ENCODE measurements at regions not wholly inside any gene's neighbourhood (a gene's known extent, or its start where the extent isn't known, plus 50 kb on each side); places are given as distances from the start of the nearest gene placed in this dataset.
A peak's percentile ranks its signal among the peaks of the same experiment; 100 is the strongest.

DNA sequence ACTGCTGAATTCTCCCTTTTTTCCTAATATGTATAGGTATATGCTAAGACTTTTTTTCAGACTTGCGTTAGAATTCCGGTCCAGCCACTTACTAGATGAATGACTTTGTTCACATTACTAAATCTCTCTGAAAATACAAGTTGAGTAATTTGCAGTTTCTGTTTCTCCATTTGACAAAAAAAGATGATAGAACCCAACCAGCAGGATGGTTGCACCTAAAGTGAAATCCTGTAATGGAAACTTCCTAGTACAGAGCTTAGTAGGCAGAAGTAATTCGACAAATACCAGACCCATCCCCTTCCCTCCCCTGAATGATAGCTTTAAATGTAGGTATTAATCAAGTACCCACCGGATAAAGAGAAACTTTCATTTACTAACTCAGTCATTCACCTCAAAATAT lies 113.6 kb upstream of the RAP1B start:
- H3K27ac Mint-ChIP-seq: no peak overlapping the region
- no peaks in the 10 kb centered on the region for H3K36me3 Mint-ChIP-seq (ENCODE audit: low read depth)
- no peak for DNase-seq
- H3K9me3 ChIP-seq (ENCODE audit: control insufficient read depth, low read length, poor library complexity, severe bottlenecking): no peaks in the 10 kb centered on the region
- peak overlapping the region; percentile 49 for H3K4me3 Mint-ChIP-seq
- H3K4me1 Mint-ChIP-seq: peaks cover 13% of the 10 kb centered on the region
- ATAC-seq: no peak
- H3K27me3 Mint-ChIP-seq: no peaks in the 10 kb centered on the region

DNA sequence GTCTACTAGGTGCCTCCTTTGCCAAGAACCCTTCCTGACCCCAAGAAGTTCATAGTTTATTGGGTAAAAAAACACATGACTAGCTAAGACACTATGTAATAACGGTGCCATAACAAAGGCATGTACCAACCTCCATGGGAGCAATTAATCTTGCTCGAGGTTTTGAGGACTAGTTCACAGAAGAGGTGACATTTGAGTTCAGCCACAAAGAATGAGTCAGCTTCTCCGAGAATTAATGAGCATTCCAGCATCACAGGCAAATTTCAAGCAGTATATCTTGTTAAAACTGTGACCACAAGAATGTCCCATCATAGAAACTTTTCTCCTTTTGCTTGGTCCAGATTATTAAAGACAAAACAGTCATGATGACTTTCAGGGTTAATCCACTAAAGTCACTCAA lies 113.0 kb upstream of the RAP1B start:
- H3K9me3 ChIP-seq (ENCODE audit: control insufficient read depth, low read length, poor library complexity, severe bottlenecking): no peaks in the 10 kb centered on the region
- Mint-ChIP-seq H3K27me3 (no peaks in the 10 kb centered on the region), H3K4me3 (peak overlapping the region; percentile 37), H3K4me1 (peaks cover 13% of the 10 kb centered on the region), H3K27ac (no peak overlapping the region), H3K36me3 (ENCODE audit: low read depth) (no peaks in the 10 kb centered on the region)
- peak; percentile 28 for ATAC-seq
- DNase-seq: no peak

DNA sequence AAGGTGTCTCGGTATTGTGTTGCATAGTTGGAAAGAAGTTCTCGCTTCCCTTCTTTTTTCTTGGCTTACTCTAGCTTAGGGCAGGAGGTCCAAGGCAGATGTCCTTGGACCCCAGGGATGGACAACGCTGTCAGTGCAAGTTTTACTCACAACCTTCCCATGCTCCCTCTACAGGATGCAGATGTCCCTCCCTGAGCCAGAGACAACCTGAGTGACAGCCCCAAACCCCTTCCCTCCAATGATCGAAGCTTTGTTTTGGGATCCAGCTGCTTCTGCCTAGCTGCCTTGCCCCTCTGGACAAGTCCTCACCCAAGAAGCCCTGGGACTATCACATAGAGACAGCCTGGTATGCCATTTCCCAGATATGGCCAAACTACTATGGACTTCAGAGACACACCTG lies 112.0 kb upstream of the RAP1B start:
- H3K4me3 Mint-ChIP-seq: no peak overlapping the region
- DNase-seq (no peak), ATAC-seq (no peak)
- H3K9me3 ChIP-seq (ENCODE audit: control insufficient read depth, low read length, poor library complexity, severe bottlenecking): no peaks in the 10 kb centered on the region
- no peak overlapping the region for H3K27ac Mint-ChIP-seq
- peaks cover 9% of the 10 kb centered on the region for H3K4me1 Mint-ChIP-seq
- H3K27me3 Mint-ChIP-seq: no peaks in the 10 kb centered on the region
- H3K36me3 Mint-ChIP-seq (ENCODE audit: low read depth): no peaks in the 10 kb centered on the region

DNA sequence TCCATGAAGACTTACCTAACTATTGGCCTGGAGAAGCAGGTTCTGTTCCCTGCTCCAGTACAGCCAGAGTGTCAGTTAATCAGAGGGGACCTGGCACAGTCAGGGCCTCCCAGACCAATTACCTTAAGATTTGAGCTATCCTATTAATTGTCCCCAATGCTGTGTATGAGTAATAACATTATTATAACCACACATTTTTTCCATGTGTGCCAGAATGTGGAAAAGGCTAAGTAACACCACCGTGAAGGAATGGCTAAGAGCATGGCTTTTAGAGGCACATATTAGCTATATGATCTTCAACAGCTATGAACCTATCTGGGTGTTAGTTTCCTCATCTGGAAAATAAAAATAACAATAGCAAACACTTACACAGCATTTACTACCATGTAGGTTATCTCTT lies 111.1 kb upstream of the RAP1B start:
- no peaks in the 10 kb centered on the region for H3K9me3 ChIP-seq (ENCODE audit: control insufficient read depth, low read length, poor library complexity, severe bottlenecking)
- no peaks in the 10 kb centered on the region for H3K36me3 Mint-ChIP-seq (ENCODE audit: low read depth)
- DNase-seq (no peak), ATAC-seq (no peak)
- no peaks in the 10 kb centered on the region for H3K27me3 Mint-ChIP-seq
- H3K27ac Mint-ChIP-seq: peak overlapping the region; percentile 54
- H3K4me1 Mint-ChIP-seq: peaks cover 9% of the 10 kb centered on the region
- no peak overlapping the region for H3K4me3 Mint-ChIP-seq

DNA sequence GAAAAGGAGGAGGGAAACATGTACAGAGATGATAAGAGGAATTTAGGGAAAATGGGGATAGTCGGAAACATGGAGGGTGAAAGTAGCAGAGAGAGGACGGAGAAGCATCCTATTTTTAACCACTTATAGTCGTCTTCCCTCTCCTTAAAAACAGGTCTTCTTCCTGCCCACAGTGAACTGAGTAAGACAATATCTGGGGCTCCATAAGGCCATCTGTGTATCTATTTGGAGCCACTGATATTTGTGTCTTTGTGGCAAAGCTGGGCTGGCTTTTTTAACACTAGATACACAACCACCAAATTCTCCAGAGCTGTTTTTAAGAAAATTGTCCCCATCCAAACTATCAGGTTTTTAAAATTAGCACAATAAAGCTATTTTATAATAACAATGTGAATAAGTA lies 109.5 kb upstream of the RAP1B start:
- no peaks in the 10 kb centered on the region for H3K9me3 ChIP-seq (ENCODE audit: control insufficient read depth, low read length, poor library complexity, severe bottlenecking)
- Mint-ChIP-seq H3K27me3 (no peaks in the 10 kb centered on the region), H3K27ac (no peak overlapping the region), H3K4me1 (peaks cover 9% of the 10 kb centered on the region), H3K36me3 (ENCODE audit: low read depth) (no peaks in the 10 kb centered on the region), H3K4me3 (no peak overlapping the region)
- ATAC-seq (no peak), DNase-seq (no peak)

DNA sequence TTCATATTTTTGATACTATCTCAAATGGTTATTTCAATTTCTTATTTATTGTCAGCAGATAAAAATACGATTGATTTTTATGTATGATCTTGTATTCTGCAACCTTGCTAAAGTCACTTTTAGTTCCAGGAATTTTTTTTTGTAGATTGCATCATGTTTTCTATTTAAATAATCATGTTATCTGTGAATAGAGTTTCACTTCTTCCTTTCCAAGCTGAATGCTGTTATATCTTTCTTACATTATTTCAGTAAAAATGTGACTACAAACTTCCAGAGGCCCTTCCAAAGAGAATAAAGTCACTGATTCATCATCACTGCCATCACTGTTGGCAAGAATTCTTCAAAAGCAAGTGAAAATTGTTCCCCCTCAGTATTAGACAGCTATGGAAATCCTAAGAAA lies 104.7 kb upstream of the RAP1B start:
- Mint-ChIP-seq H3K4me3 (no peak overlapping the region), H3K27ac (no peak overlapping the region), H3K4me1 (peaks cover 4% of the 10 kb centered on the region), H3K36me3 (ENCODE audit: low read depth) (no peaks in the 10 kb centered on the region), H3K27me3 (peaks cover 5% of the 10 kb centered on the region)
- ATAC-seq: no peak
- DNase-seq: no peak
- H3K9me3 ChIP-seq (ENCODE audit: control insufficient read depth, low read length, poor library complexity, severe bottlenecking): no peaks in the 10 kb centered on the region

DNA sequence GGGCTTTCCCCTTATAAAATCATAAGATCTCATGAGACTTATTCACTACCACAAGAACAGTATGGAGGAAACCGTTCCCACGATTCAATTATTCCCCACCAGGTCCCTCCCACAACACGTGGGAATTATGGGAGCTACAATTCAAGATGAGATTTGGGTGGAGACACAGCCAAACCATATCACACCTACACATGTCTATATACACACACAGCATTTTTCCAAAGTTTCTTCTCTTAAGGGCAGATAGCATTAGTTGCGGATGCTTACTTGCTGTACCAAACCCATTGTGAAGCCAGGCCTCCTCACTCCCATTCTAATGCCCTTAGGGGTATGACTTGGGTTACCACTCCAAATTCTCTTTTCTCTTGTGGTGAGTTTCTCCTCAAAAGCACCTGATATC lies 104.1 kb upstream of the RAP1B start:
- H3K27me3 Mint-ChIP-seq: peaks cover 5% of the 10 kb centered on the region
- DNase-seq (no peak), ATAC-seq (no peak)
- H3K4me1 Mint-ChIP-seq: peaks cover 4% of the 10 kb centered on the region
- H3K36me3 Mint-ChIP-seq (ENCODE audit: low read depth): no peaks in the 10 kb centered on the region
- H3K9me3 ChIP-seq (ENCODE audit: control insufficient read depth, low read length, poor library complexity, severe bottlenecking): no peaks in the 10 kb centered on the region
- H3K27ac Mint-ChIP-seq: no peak overlapping the region
- H3K4me3 Mint-ChIP-seq: no peak overlapping the region

DNA sequence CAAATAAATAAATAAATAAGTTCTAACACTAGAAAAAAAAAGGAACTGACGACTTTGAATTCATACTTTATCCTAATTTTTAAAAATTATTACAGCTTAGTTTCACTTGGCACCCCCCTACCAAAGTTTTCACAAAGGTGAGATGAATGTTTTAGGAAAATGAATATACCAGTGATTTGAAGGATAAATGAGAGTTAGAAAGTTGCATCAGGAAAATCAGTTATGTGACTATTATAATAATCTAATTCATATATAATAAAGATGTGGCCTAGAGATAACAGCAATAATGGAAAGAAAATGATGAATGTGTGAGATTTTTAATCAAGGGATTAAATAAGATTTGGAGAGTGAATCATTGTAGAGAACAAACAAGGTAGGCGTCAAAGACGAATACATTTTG lies 103.0 kb upstream of the RAP1B start:
- ATAC-seq: no peak
- Mint-ChIP-seq H3K36me3 (ENCODE audit: low read depth) (no peaks in the 10 kb centered on the region), H3K27me3 (peaks cover 5% of the 10 kb centered on the region), H3K4me1 (peaks cover 4% of the 10 kb centered on the region), H3K4me3 (no peak overlapping the region), H3K27ac (no peak overlapping the region)
- no peak for DNase-seq
- H3K9me3 ChIP-seq (ENCODE audit: control insufficient read depth, low read length, poor library complexity, severe bottlenecking): no peaks in the 10 kb centered on the region

DNA sequence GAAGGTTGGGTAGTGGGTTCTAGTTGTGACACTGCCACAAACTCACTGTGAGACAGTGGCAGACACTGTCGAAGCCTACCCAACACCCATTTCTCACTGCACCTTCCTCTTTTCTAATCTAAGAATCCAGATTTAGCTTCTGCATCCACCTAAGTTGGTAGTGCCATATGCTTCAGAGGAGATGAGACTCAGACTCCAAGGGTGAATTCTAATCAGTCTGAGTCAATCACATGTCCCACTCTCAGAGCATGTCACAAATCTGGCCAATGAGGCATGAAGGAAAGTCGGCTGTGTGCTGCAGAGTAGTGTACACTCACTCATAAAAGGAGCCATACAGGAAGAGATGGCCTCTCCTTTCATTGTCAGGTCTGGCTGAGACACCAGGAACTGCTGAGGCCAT lies 102.1 kb upstream of the RAP1B start:
- H3K4me1 Mint-ChIP-seq: peaks cover 4% of the 10 kb centered on the region
- no peaks in the 10 kb centered on the region for H3K36me3 Mint-ChIP-seq (ENCODE audit: low read depth)
- ATAC-seq: no peak
- no peak overlapping the region for H3K27ac Mint-ChIP-seq
- H3K4me3 Mint-ChIP-seq: no peak overlapping the region
- H3K27me3 Mint-ChIP-seq: peaks cover 5% of the 10 kb centered on the region
- DNase-seq: no peak
- H3K9me3 ChIP-seq (ENCODE audit: control insufficient read depth, low read length, poor library complexity, severe bottlenecking): no peaks in the 10 kb centered on the region

DNA sequence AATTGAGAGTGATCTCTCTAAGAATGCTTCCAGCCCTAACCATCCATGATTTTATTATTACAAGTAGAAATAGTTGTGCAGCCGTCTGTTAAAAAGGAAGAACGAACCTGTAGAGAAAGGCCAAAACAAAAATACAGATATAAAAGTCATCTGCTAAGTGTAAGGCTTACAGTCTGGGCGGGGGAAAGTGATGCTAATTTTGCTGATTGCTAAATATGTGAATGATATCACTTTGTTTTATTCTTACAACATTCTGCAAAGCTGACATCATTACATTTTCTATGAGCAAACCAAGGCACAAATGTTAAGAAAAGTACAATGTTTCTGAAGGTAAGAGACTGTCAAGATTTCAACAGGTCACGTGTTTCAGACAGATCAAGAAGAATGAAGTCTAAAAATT lies 101.5 kb upstream of the RAP1B start:
- no peak overlapping the region for H3K4me3 Mint-ChIP-seq
- peaks cover 4% of the 10 kb centered on the region for H3K4me1 Mint-ChIP-seq
- ATAC-seq (no peak), DNase-seq (no peak)
- no peaks in the 10 kb centered on the region for H3K36me3 Mint-ChIP-seq (ENCODE audit: low read depth)
- no peaks in the 10 kb centered on the region for H3K9me3 ChIP-seq (ENCODE audit: control insufficient read depth, low read length, poor library complexity, severe bottlenecking)
- H3K27ac Mint-ChIP-seq: no peak overlapping the region
- H3K27me3 Mint-ChIP-seq: peaks cover 5% of the 10 kb centered on the region

DNA sequence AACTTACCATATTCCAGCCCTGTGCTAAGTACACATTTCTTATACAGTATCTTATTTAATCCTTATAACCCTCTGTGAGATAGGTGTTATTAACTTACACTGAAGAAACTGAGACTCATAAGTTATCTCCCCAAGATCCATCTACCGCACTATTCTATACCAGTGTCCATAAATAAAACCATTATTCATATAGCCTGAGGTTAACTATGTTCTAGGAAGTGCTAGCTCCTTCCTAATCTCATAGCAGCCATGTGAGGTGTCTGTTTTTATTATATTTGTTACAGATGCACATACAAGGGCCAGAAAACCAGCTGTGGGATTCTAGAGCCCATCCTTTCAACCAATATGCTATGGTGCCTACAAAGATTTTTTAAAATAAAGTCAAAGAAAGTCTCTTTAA lies 100.3 kb upstream of the RAP1B start:
- ATAC-seq (no peak), DNase-seq (no peak)
- H3K9me3 ChIP-seq (ENCODE audit: control insufficient read depth, low read length, poor library complexity, severe bottlenecking): no peaks in the 10 kb centered on the region
- no peaks in the 10 kb centered on the region for H3K36me3 Mint-ChIP-seq (ENCODE audit: low read depth)
- peaks cover 4% of the 10 kb centered on the region for H3K4me1 Mint-ChIP-seq
- no peak overlapping the region for H3K4me3 Mint-ChIP-seq
- peaks cover 5% of the 10 kb centered on the region for H3K27me3 Mint-ChIP-seq
- no peak overlapping the region for H3K27ac Mint-ChIP-seq

DNA sequence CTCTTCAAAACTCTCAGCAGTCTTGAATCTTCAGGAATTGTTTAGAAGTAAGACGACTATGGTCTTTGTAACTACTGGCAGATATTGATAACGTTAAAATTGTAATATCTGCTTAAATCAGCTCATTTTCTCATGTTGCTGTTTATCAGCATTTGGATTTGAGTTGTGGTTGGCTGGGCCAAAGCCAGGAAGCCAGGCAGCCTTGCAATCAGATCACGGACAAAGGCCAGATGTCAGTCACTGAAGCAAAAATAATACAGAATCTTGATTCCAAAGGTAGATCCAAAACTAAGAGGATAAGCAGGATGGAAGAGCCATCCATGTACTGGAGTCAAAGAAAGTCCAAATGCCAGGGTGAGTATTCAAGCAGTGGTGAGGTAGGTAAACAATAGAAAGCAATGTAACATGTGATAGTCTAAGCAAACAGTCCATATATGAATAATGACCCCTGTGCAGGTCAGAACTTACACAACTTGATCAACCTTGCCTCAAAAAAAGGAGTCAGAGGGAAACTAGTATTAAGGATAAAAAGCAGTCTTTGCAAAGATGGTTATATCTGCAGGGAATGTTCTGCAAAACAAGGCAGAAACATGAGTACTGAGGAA lies 95.8 kb upstream of the RAP1B start:
- DNase-seq (no peak), ATAC-seq (no peak)
- no peaks in the 10 kb centered on the region for H3K27me3 Mint-ChIP-seq
- H3K36me3 Mint-ChIP-seq (ENCODE audit: low read depth): no peaks in the 10 kb centered on the region
- H3K4me3 Mint-ChIP-seq: no peak overlapping the region
- no peaks in the 10 kb centered on the region for H3K9me3 ChIP-seq (ENCODE audit: control insufficient read depth, low read length, poor library complexity, severe bottlenecking)
- no peak overlapping the region for H3K27ac Mint-ChIP-seq
- no peaks in the 10 kb centered on the region for H3K4me1 Mint-ChIP-seq

DNA sequence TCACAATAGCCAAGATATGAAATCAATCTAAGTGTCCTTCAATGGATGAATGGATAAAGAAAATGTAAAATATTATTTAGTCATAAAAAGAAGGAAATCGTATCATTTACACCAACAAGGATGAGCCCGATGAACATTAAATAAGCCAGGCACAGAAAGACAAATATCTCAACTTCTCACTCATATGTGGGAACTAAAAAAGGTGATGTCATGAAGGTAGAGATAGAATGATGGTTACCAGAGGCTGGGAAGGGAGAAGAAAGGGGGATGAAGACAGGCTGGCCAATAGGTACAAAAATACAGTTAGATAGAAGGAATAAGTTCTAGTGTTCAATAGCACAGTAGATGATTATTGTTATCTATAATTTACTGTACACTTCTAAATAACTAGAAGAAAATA lies 94.9 kb upstream of the RAP1B start:
- DNase-seq: no peak
- no peaks in the 10 kb centered on the region for H3K27me3 Mint-ChIP-seq
- no peak overlapping the region for H3K27ac Mint-ChIP-seq
- ATAC-seq: no peak
- H3K36me3 Mint-ChIP-seq (ENCODE audit: low read depth): no peaks in the 10 kb centered on the region
- no peak overlapping the region for H3K4me3 Mint-ChIP-seq
- H3K4me1 Mint-ChIP-seq: no peaks in the 10 kb centered on the region
- no peaks in the 10 kb centered on the region for H3K9me3 ChIP-seq (ENCODE audit: control insufficient read depth, low read length, poor library complexity, severe bottlenecking)

DNA sequence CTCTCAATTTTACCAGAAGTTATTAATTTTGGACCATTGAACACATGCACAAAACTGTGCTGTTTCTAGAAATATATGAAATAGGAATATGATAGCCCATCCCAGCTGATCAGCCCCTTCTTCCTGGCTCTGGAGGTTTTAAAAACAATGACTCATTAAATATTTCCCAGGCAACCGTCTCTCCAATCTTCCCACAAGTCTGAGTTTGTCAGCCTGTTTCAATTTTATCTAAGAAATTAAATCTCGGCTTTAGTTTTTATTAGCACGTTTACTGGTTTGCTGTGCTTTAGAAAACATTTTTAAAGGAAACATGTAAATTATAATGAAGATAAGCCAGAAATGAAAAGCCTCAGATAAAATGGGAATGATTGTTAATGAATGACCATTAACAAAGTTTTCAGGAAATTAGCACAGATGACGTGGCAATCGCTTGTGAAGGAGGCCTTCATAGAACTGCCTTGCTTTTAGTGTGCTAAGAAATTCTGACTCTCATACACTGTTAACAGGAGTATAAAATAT lies 89.3 kb upstream of the RAP1B start:
- no peak overlapping the region for H3K4me3 Mint-ChIP-seq
- H3K36me3 Mint-ChIP-seq (ENCODE audit: low read depth): no peaks in the 10 kb centered on the region
- DNase-seq: no peak
- ATAC-seq: no peak
- no peaks in the 10 kb centered on the region for H3K4me1 Mint-ChIP-seq
- H3K27me3 Mint-ChIP-seq: no peaks in the 10 kb centered on the region
- H3K9me3 ChIP-seq (ENCODE audit: control insufficient read depth, low read length, poor library complexity, severe bottlenecking): no peaks in the 10 kb centered on the region
- no peak overlapping the region for H3K27ac Mint-ChIP-seq

All from T-helper 17 cell (primary cell).